Parathyroid adenoma (tissue), 2 donors: ENCODE measurements at regions not wholly inside any gene's neighbourhood (a gene's known extent, or its start where the extent isn't known, plus 50 kb on each side); places are given as distances from the start of the nearest gene placed in this dataset.

Experiments
- H2AFZ ChIP-seq: fragments of 300-600 bp; sonication (generic); one replicate; pipeline ENCODE4 v1.7.0; 2017; ENCODE audit warnings: antibody characterized with exemption, mild to moderate bottlenecking
- H3K27ac ChIP-seq: fragments of 300-600 bp; sonication (generic); one replicate; pipeline ENCODE4 v1.7.0; 2017
- H3K27me3 ChIP-seq: fragments of 300-600 bp; sonication (generic); one replicate; pipeline ENCODE4 v1.7.0; 2017; ENCODE audit warnings: low read length; ENCODE audit not compliant: control insufficient read depth, insufficient read depth
- H3K36me3 ChIP-seq: fragments of 300-600 bp; sonication (generic); one replicate; pipeline ENCODE4 v1.7.0; 2017; ENCODE audit warnings: low read length; ENCODE audit not compliant: control insufficient read depth, insufficient read depth
- H3K4me1 ChIP-seq: fragments of 300-600 bp; sonication (generic); one replicate; pipeline ENCODE4 v1.7.0; 2017; ENCODE audit warnings: control low read depth
- H3K4me2 ChIP-seq: fragments of 300-600 bp; sonication (generic); one replicate; pipeline ENCODE4 v1.7.0; 2017; ENCODE audit warnings: low read length
- H3K4me3 ChIP-seq: fragments of 300-600 bp; sonication (generic); one replicate; pipeline ENCODE4 v1.7.0; 2017; ENCODE audit warnings: low read depth, low read length
- H3K79me2 ChIP-seq: fragments of 300-600 bp; sonication (generic); one replicate; pipeline ENCODE4 v1.7.0; 2017; ENCODE audit warnings: control low read depth
- H3K9ac ChIP-seq: fragments of 300-600 bp; sonication (generic); one replicate; pipeline ENCODE4 v1.7.0; 2017; ENCODE audit warnings: mild to moderate bottlenecking
- H3K9me3 ChIP-seq: fragments of 300-600 bp; sonication (generic); one replicate; pipeline ENCODE4 v1.7.0; 2017; ENCODE audit warnings: low read length; ENCODE audit not compliant: control insufficient read depth
- CTCF ChIP-seq: fragments of 300-600 bp; sonication (generic); IDR thresholded peaks from one replicate; pipeline ENCODE4 v1.7.0; 2017; ENCODE audit warnings: antibody characterized with exemption, mild to moderate bottlenecking
- donor health status: primary hyperparathyroidism.

- no peaks in the 10 kb centered on the region for H3K4me1 ChIP-seq
- no peak for TF ChIP-seq CTCF
- no peak overlapping the region for H3K4me3 ChIP-seq
- no peak overlapping the region for H2AFZ ChIP-seq
- no peaks in the 10 kb centered on the region for H3K36me3 ChIP-seq
- H3K4me2 ChIP-seq = no peak overlapping the region
- no peaks in the 10 kb centered on the region for H3K9me3 ChIP-seq
- H3K27ac ChIP-seq = no peak overlapping the region
- no peaks in the 10 kb centered on the region for H3K79me2 ChIP-seq
- no peak overlapping the region for H3K9ac ChIP-seq
- H3K27me3 ChIP-seq = no peaks in the 10 kb centered on the region
Observed at GRCh38 chr5:129377504-129377903, 82.6 kb upstream of the ADAMTS19 start.

- TF ChIP-seq CTCF = no peak
- Histone ChIP-seq H3K4me1 (no peaks in the 10 kb centered on the region), H3K9ac (no peak overlapping the region), H3K79me2 (no peaks in the 10 kb centered on the region), H3K27me3 (no peaks in the 10 kb centered on the region), H3K27ac (no peak overlapping the region), H3K9me3 (no peaks in the 10 kb centered on the region), H3K36me3 (no peaks in the 10 kb centered on the region), H3K4me3 (no peak overlapping the region), H3K4me2 (no peak overlapping the region), H2AFZ (no peak overlapping the region)
Observed at GRCh38 chr5:129378961-129379360, 81.1 kb upstream of the ADAMTS19 start.

GRCh38 chr5:129379406-129379805 is 80.7 kb upstream of the ADAMTS19 start:
- Histone ChIP-seq H3K9ac (no peak overlapping the region), H3K36me3 (no peaks in the 10 kb centered on the region), H3K4me3 (no peak overlapping the region), H3K4me1 (no peaks in the 10 kb centered on the region), H3K27me3 (no peaks in the 10 kb centered on the region), H3K79me2 (no peaks in the 10 kb centered on the region), H2AFZ (no peak overlapping the region), H3K27ac (no peak overlapping the region), H3K9me3 (no peaks in the 10 kb centered on the region), H3K4me2 (no peak overlapping the region)
- TF ChIP-seq CTCF = no peak

- no peak overlapping the region for H3K4me2 ChIP-seq
- no peaks in the 10 kb centered on the region for H3K9me3 ChIP-seq
- H3K4me3 ChIP-seq = no peak overlapping the region
- no peaks in the 10 kb centered on the region for H3K27me3 ChIP-seq
- H3K36me3 ChIP-seq = no peaks in the 10 kb centered on the region
- no peak overlapping the region for H2AFZ ChIP-seq
- H3K9ac ChIP-seq = no peak overlapping the region
- H3K4me1 ChIP-seq = no peaks in the 10 kb centered on the region
- H3K27ac ChIP-seq = no peak overlapping the region
- no peaks in the 10 kb centered on the region for H3K79me2 ChIP-seq
- TF ChIP-seq CTCF = no peak
Observed at GRCh38 chr5:129382921-129383672, 77.0 kb upstream of the ADAMTS19 start.

GRCh38 chr5:129384193-129384592 is 75.9 kb upstream of the ADAMTS19 start:
- Histone ChIP-seq H3K27me3 (no peaks in the 10 kb centered on the region), H3K79me2 (no peaks in the 10 kb centered on the region), H3K36me3 (no peaks in the 10 kb centered on the region), H3K4me2 (no peak overlapping the region), H3K27ac (no peak overlapping the region), H3K9ac (no peak overlapping the region), H3K4me3 (no peak overlapping the region), H3K4me1 (no peaks in the 10 kb centered on the region), H2AFZ (no peak overlapping the region), H3K9me3 (no peaks in the 10 kb centered on the region)
- TF ChIP-seq CTCF = no peak
